GM12878 (cell line): ENCODE measurements at regions not wholly inside any gene's neighbourhood (a gene's known extent, or its start where the extent isn't known, plus 50 kb on each side); places are given as distances from the start of the nearest gene placed in this dataset.

Experiments
- ATAC-seq: fragments of 200-7000 bp; cut with Tn5 transposase; 3 replicates; pipeline ENCODE4 v1.9.1; 2020; ENCODE audit warnings: mild to moderate bottlenecking, moderate library complexity
- BruUV-seq: library from RNA; stranded (reverse); fragments of 400-500 nt; replicated peaks from 2 replicates; lab custom pipeline; 2021; lab: Mats Ljungman, UMichigan
- CTCF ChIA-PET: fragments of 300-600 bp; sonication (Branson Sonifier 250); formaldehyde crosslinking; extraction: SDS; loops from one replicate; lab custom pipeline; 2021; ENCODE audit warnings: inconsistent platforms; lab: Yijun Ruan, JAX
- POLR2A ChIA-PET: fragments of 350-600 bp; formaldehyde crosslinking; extraction: SDS; loops from one replicate; lab custom pipeline; 2021; ENCODE audit warnings: inconsistent platforms; lab: Charles Lee
- RAD21 ChIA-PET: fragments of 300-600 bp; sonication (Branson Sonifier 250); formaldehyde crosslinking; loops from one replicate; lab custom pipeline; 2023; ENCODE audit warnings: antibody characterized with exemption; ENCODE audit not compliant: unreplicated experiment; lab: Charles Lee
- SMC1A ChIA-PET: fragments of 300-600 bp; sonication (Branson Sonifier 250); formaldehyde crosslinking; loops from one replicate; lab custom pipeline; 2023; ENCODE audit not compliant: unreplicated experiment, uncharacterized antibody; lab: Charles Lee
- DNase-seq: peaks from one replicate; pipeline ENCODE4 v3.0.0-alpha.2; 2011; ENCODE audit warnings: low read depth, low spot score
- FAIRE-seq: peaks from 3 replicates; lab custom pipeline; 2011; peaks lifted over from hg19 to GRCh38; lab: Jason Lieb, UNC
- H2AFZ ChIP-seq: 2 replicates; pipeline ENCODE4 v1.6.0; 2011; ENCODE audit warnings: low read depth, low read length, control low read depth; ENCODE audit not compliant: control insufficient read depth
- H3K27ac ChIP-seq: 2 replicates; pipeline ENCODE4 v1.5.1; 2011; ENCODE audit warnings: control low read depth; ENCODE audit not compliant: control insufficient read depth, insufficient read depth
- H3K27me3 ChIP-seq, 2 experiments: replicated peaks in 1 of 2; 2 replicates each; pipeline versions ENCODE4 v1.6.0 to v1.6.1; 2011; ENCODE audit warnings: low read length in 1 of 2; ENCODE audit not compliant: control insufficient read depth in 2 of 2, insufficient read depth in 2 of 2
- H3K36me3 ChIP-seq, 2 experiments: 2 replicates each; pipeline ENCODE4 v1.5.1; 2011; ENCODE audit warnings: low read length in 1 of 2; ENCODE audit not compliant: control insufficient read depth in 2 of 2, insufficient read depth in 2 of 2
- H3K4me1 ChIP-seq: 2 replicates; pipeline ENCODE4 v1.6.1; 2011; ENCODE audit warnings: mild to moderate bottlenecking, low read length, moderate library complexity, mixed read lengths; ENCODE audit not compliant: control insufficient read depth, insufficient read depth
- H3K4me2 ChIP-seq: 2 replicates; pipeline ENCODE4 v1.6.0; 2011; ENCODE audit warnings: control low read depth; ENCODE audit not compliant: control insufficient read depth, insufficient read depth
- H3K4me3 ChIP-seq: fragments of 200-600 bp; sonication (generic); 2 replicates; pipeline ENCODE4 v1.5.1; 2016
- H3K79me2 ChIP-seq: 2 replicates; pipeline ENCODE4 v1.6.0; 2011; ENCODE audit warnings: low read length; ENCODE audit not compliant: control insufficient read depth, insufficient read depth
- H3K9ac ChIP-seq: 2 replicates; pipeline ENCODE4 v1.8.0; 2011; ENCODE audit warnings: low read length, control low read depth, mixed read lengths; ENCODE audit not compliant: control insufficient read depth, insufficient read depth
- H3K9me3 ChIP-seq: replicated peaks from 3 replicates; pipeline ENCODE4 v1.5.1; 2011; ENCODE audit warnings: mild to moderate bottlenecking, low read length; ENCODE audit not compliant: control insufficient read depth, insufficient read depth
- H4K20me1 ChIP-seq: 2 replicates; pipeline ENCODE4 v1.6.0; 2011; ENCODE audit not compliant: control insufficient read depth, insufficient read depth
- BRCA1 ChIP-seq: IDR thresholded peaks from 2 replicates; pipeline ENCODE4 v1.6.1; 2011; ENCODE audit warnings: low read depth, low read length, improper control_type of control experiment
- CBX5 ChIP-seq: sonication (generic); IDR thresholded peaks from 2 replicates; pipeline ENCODE4 v1.6.1; 2016; ENCODE audit warnings: low read depth, moderate library complexity, mild to moderate bottlenecking, inconsistent platforms
- EED ChIP-seq: sonication (generic); IDR thresholded peaks from 2 replicates; pipeline ENCODE4 v1.6.1; 2016; ENCODE audit warnings: antibody characterized with exemption, low read depth
- EP300 ChIP-seq, 2 experiments: fragments of 150-350 bp in 1 of 2; IDR thresholded peaks; 2 replicates each; pipeline ENCODE4 v1.6.1; 2011 to 2012; ENCODE audit warnings: low read depth in 2 of 2, low read length in 2 of 2, borderline replicate concordance in 1 of 2, improper control_type of control experiment in 1 of 2, inconsistent platforms in 1 of 2; ENCODE audit not compliant: control insufficient read depth in 1 of 2
- ETV6 ChIP-seq, 2 experiments: fragments of 450-650 bp in 1 of 2; IDR thresholded peaks in 1 of 2; conservative IDR thresholded peaks in 1 of 2; 2 replicates each; pipeline ENCODE4 v1.6.1; 2014; ENCODE audit warnings: antibody characterized with exemption in 1 of 2, borderline replicate concordance in 1 of 2, low read depth in 1 of 2, mild to moderate bottlenecking in 1 of 2, moderate library complexity in 1 of 2
- IRF4 ChIP-seq: IDR thresholded peaks from 2 replicates; pipeline ENCODE4 v1.6.1; 2011; ENCODE audit warnings: low read depth, low read length
- MEF2A ChIP-seq: IDR thresholded peaks from 2 replicates; pipeline ENCODE4 v1.6.1; 2011; ENCODE audit warnings: low read depth, mild to moderate bottlenecking, low read length, moderate library complexity; ENCODE audit not compliant: insufficient read depth
- MTA3 ChIP-seq: IDR thresholded peaks from 2 replicates; pipeline ENCODE4 v1.6.1; 2012; ENCODE audit warnings: low read length, inconsistent platforms, borderline replicate concordance
- NFYA ChIP-seq: IDR thresholded peaks from 2 replicates; pipeline ENCODE4 v1.6.1; 2011; ENCODE audit warnings: low read depth, mild to moderate bottlenecking, low read length, improper control_type of control experiment, borderline replicate concordance
- PAX5 ChIP-seq: IDR thresholded peaks from 2 replicates; pipeline ENCODE4 v1.6.1; 2011; ENCODE audit warnings: low read depth, low read length, borderline replicate concordance
- RAD21 ChIP-seq: IDR thresholded peaks from 2 replicates; pipeline ENCODE4 v1.6.1; 2011; ENCODE audit warnings: mild to moderate bottlenecking, low read depth, low read length, moderate library complexity; ENCODE audit not compliant: insufficient read depth
- SRF ChIP-seq, 2 experiments: IDR thresholded peaks; 2 replicates each; pipeline ENCODE4 v1.6.1; 2011; ENCODE audit warnings: low read depth in 2 of 2, low read length in 2 of 2, mild to moderate bottlenecking in 1 of 2, moderate library complexity in 1 of 2
- STAT3 ChIP-seq: IDR thresholded peaks from 2 replicates; pipeline ENCODE4 v1.6.1; 2011; ENCODE audit warnings: low read depth, low read length, improper control_type of control experiment
- YBX1 ChIP-seq: fragments of 450-650 bp; IDR thresholded peaks from 2 replicates; pipeline ENCODE4 v1.6.1; 2016; ENCODE audit warnings: antibody characterized with exemption
- ZNF24 ChIP-seq: fragments of 450-650 bp; IDR thresholded peaks from 2 replicates; pipeline ENCODE4 v1.6.1; 2017; ENCODE audit warnings: antibody characterized with exemption, mild to moderate bottlenecking
- ZNF622 ChIP-seq: fragments of 450-650 bp; IDR thresholded peaks from 2 replicates; pipeline ENCODE4 v1.6.1; 2017; ENCODE audit warnings: mild to moderate bottlenecking, inconsistent platforms
- in situ Hi-C: fragments of 300-500 bp; cut with MboI; formaldehyde crosslinking; loops from 9 replicates; pipeline ENCODE4 v1.14.3; 2018; ENCODE audit warnings: mixed read lengths
- intact Hi-C: fragments of 100-400 bp; cut with micrococcal nuclease; formaldehyde crosslinking; loops from one replicate; pipeline ENCODE4 v1.14.2; 2022; ENCODE audit not compliant: unreplicated experiment
- TF ChIP-seq, protein P1 (sequence below): fragments of 450-650 bp; IDR thresholded peaks from 2 replicates; pipeline ENCODE4 v1.6.1; 2017; ENCODE audit warnings: mild to moderate bottlenecking, low read depth, inconsistent platforms; ENCODE audit not compliant: poor library complexity, severe bottlenecking
- TF ChIP-seq, protein P2 (sequence below): fragments of 450-650 bp; IDR thresholded peaks from 2 replicates; pipeline ENCODE4 v1.6.1; 2017; ENCODE audit warnings: low read depth, mild to moderate bottlenecking, moderate library complexity

GRCh38 chr6:105492706-105493673 is 90.1 kb upstream of the PREP start:
- Histone ChIP-seq H3K4me2 (peak overlapping the region; percentile 41; the same call in 1 of the 2 replicates), H4K20me1 (no peaks in the 10 kb centered on the region), H3K9me3 (peaks cover 3% of the 10 kb centered on the region; the same call in 2 of the 3 replicates), H3K27me3 (no peaks in the 10 kb centered on the region), H3K36me3 (no peaks in the 10 kb centered on the region), H3K4me1 (peaks cover 47% of the 10 kb centered on the region), H3K9ac (no peak overlapping the region), H2AFZ (no peak overlapping the region), H3K79me2 (no peaks in the 10 kb centered on the region), H3K27ac (peak overlapping the region; percentile 27), H3K4me3 (no peak overlapping the region)
- DNase-seq (no peak), ATAC-seq (peak; percentile 83), FAIRE-seq (peak; percentile 44)
- no TSS peak for BruUV-seq
- ChIA-PET POLR2A (interaction anchor here (0.5 to 1.8 kb wide), 8 partner anchors 9 to 735 kb away, joined by 3 to 8 read pairs (median 4); no protein-coding TSS in a partner anchor), SMC1A (interaction anchor here (0.7 to 6.5 kb wide), 13 partner anchors 9 to 1581 kb away, joined by 3 to 115 read pairs (median 4); no protein-coding TSS in a partner anchor), RAD21 (interaction anchor here (1.0 to 6.4 kb wide), 13 partner anchors 9 to 730 kb away, joined by 3 to 48 read pairs (median 6); no protein-coding TSS in a partner anchor), CTCF (interaction anchor here (0.6 to 6.2 kb wide), 5 partner anchors 9 to 730 kb away, joined by 3 to 28 read pairs (median 3); no protein-coding TSS in a partner anchor)
- in situ Hi-C loops (loop anchor here (5.0 kb wide), 1 partner anchor 599 kb away; no protein-coding TSS in a partner anchor), intact Hi-C loops (loop anchor here (5.0 kb wide), 1 partner anchor 669 kb away; no protein-coding TSS in a partner anchor)
- TF ChIP-seq SRF (IDR thresholded peaks at IDR 0.05; ENCODE audit: low read depth in 2 of 2, low read length in 2 of 2) (0 out of 4 replicates have a peak, but pooled peaks of 1 of the 2 experiments have one; percentile 15), STAT3 (0 out of 2 replicates have a peak, but pooled peaks have one; percentile 55), IRF4 (0 out of 2 replicates have a peak, but pooled peaks have one; percentile 22), MEF2A (peak; percentile 71; the same call in 1 of the 2 replicates), ZNF24 (peak; percentile 11; the same call in 1 of the 2 replicates), PAX5 (0 out of 2 replicates have a peak, but pooled peaks have one; percentile 41), BRCA1 (no peak), ETV6 (conservative IDR thresholded peaks at IDR 0.05 in 1 of 2, IDR thresholded peaks at IDR 0.05 in 1 of 2; ENCODE audit: borderline replicate concordance in 1 of 2, low read depth in 1 of 2) (peak in 1 of 2 experiments; percentile 68; a peak in 1 of 4 replicates), YBX1 (no peak), ZNF622 (no peak), RAD21 (no peak), EED (0 out of 2 replicates have a peak, but pooled peaks have one; percentile 32), MTA3 (no peak), CBX5 (no peak; the same call in 1 of the 2 replicates), EP300 (IDR thresholded peaks at IDR 0.05; ENCODE audit: borderline replicate concordance in 1 of 2, control insufficient read depth in 1 of 2, low read depth in 2 of 2, low read length in 2 of 2) (no peak; a peak in 1 of 4 replicates), NFYA (no peak)
- TF ChIP-seq, protein P1, sequence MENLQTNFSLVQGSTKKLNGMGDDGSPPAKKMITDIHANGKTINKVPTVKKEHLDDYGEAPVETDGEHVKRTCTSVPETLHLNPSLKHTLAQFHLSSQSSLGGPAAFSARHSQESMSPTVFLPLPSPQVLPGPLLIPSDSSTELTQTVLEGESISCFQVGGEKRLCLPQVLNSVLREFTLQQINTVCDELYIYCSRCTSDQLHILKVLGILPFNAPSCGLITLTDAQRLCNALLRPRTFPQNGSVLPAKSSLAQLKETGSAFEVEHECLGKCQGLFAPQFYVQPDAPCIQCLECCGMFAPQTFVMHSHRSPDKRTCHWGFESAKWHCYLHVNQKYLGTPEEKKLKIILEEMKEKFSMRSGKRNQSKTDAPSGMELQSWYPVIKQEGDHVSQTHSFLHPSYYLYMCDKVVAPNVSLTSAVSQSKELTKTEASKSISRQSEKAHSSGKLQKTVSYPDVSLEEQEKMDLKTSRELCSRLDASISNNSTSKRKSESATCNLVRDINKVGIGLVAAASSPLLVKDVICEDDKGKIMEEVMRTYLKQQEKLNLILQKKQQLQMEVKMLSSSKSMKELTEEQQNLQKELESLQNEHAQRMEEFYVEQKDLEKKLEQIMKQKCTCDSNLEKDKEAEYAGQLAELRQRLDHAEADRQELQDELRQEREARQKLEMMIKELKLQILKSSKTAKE, result peak; percentile 73
- TF ChIP-seq, protein P2, sequence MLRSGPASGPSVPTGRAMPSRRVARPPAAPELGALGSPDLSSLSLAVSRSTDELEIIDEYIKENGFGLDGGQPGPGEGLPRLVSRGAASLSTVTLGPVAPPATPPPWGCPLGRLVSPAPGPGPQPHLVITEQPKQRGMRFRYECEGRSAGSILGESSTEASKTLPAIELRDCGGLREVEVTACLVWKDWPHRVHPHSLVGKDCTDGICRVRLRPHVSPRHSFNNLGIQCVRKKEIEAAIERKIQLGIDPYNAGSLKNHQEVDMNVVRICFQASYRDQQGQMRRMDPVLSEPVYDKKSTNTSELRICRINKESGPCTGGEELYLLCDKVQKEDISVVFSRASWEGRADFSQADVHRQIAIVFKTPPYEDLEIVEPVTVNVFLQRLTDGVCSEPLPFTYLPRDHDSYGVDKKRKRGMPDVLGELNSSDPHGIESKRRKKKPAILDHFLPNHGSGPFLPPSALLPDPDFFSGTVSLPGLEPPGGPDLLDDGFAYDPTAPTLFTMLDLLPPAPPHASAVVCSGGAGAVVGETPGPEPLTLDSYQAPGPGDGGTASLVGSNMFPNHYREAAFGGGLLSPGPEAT, result peak; percentile 37; the same call in 1 of the 2 replicates
